ENCODE measurements at regions not wholly inside any gene's neighbourhood (a gene's known extent, or its start where the extent isn't known, plus 50 kb on each side); places are given as distances from the start of the nearest gene placed in this dataset.

GRCh38 chr20:6680854-6681253 lies 86.6 kb upstream of the BMP2 start:
- POLR2A ChIA-PET, result no interaction called here
- H3K9me2 ChIP-seq (ENCODE audit: insufficient read depth), result no peaks in the 10 kb centered on the region
- RAD21 ChIA-PET (ENCODE audit: low non-redundant PET in 1 of 2, low total read pairs in 2 of 2, uncharacterized antibody in 2 of 2, unreplicated experiment in 2 of 2), result no interaction called here
- no peak overlapping the region for H3K27ac ChIP-seq (ENCODE audit: low read depth, low read length)
- CTCF ChIA-PET, result no interaction called here
- peaks cover 0 to 21% of the 10 kb centered on the region in 2 experiments; a peak in 1 of 4 replicates for H3K9me3 ChIP-seq (ENCODE audit: control insufficient read depth in 1 of 2, insufficient read depth in 1 of 2, low read depth in 1 of 2, low read length in 2 of 2)
- intact Hi-C loops (cut with micrococcal nuclease), result no loop called here
- no peaks in the 10 kb centered on the region for H3K27me3 ChIP-seq (ENCODE audit: insufficient read depth, low read length)
- H3K4me3 ChIP-seq (replicated peaks in 1 of 2; ENCODE audit: low read depth in 1 of 2, low read length in 2 of 2), result no peak overlapping the region
- H3K9ac ChIP-seq (ENCODE audit: low read length), result no peak overlapping the region
- DNase-seq (ENCODE audit: low read depth, low spot score), result no peak
- ATAC-seq, result no peak
- H3K79me2 ChIP-seq (ENCODE audit: insufficient read depth, low read length), result no peaks in the 10 kb centered on the region
- no peak overlapping the region for H3K4me2 ChIP-seq (ENCODE audit: low read length)
- H3K36me3 ChIP-seq (ENCODE audit: control insufficient read depth in 1 of 2, insufficient read depth in 2 of 2, low read length in 2 of 2), result no peaks in the 10 kb centered on the region
- no TSS peak for BruUV-seq (replicated peaks)
- H2AFZ ChIP-seq (ENCODE audit: low read depth, low read length, poor library complexity, severe bottlenecking), result no peak overlapping the region
- H4K20me1 ChIP-seq (ENCODE audit: insufficient read depth), result no peaks in the 10 kb centered on the region
- TF ChIP-seq JUND (IDR thresholded peaks at IDR 0.05) (no peak), YY1 (IDR thresholded peaks at IDR 0.05; ENCODE audit: extremely low read depth, insufficient replicate concordance, low read depth, low read length) (no peak), ATF3 (IDR thresholded peaks at IDR 0.05) (no peak), SRF (IDR thresholded peaks at IDR 0.05; ENCODE audit: low read depth) (no peak), POLR2A (IDR thresholded peaks at IDR 0.05; ENCODE audit: borderline replicate concordance, extremely low read depth, insufficient read depth, insufficient read length) (no peak), SP1 (IDR thresholded peaks at IDR 0.05; ENCODE audit: low read depth) (no peak)
- no peaks in the 10 kb centered on the region for H3K4me1 ChIP-seq (ENCODE audit: control insufficient read depth in 1 of 2, insufficient read depth in 2 of 2, low read length in 2 of 2)

- no peaks in the 10 kb centered on the region for H3K36me3 ChIP-seq (ENCODE audit: control insufficient read depth in 1 of 2, insufficient read depth in 2 of 2, low read length in 2 of 2)
- H3K9me2 ChIP-seq (ENCODE audit: insufficient read depth), result no peaks in the 10 kb centered on the region
- H3K27ac ChIP-seq (ENCODE audit: low read depth, low read length), result no peak overlapping the region
- H3K4me3 ChIP-seq (replicated peaks in 1 of 2; ENCODE audit: low read depth in 1 of 2, low read length in 2 of 2), result no peak overlapping the region
- ATAC-seq, result no peak
- ChIA-PET POLR2A (no interaction called here), CTCF (no interaction called here), RAD21 (ENCODE audit: low non-redundant PET in 1 of 2, low total read pairs in 2 of 2, uncharacterized antibody in 2 of 2, unreplicated experiment in 2 of 2) (no interaction called here)
- BruUV-seq (replicated peaks), result no TSS peak
- no peaks in the 10 kb centered on the region for H3K27me3 ChIP-seq (ENCODE audit: insufficient read depth, low read length)
- no peaks in the 10 kb centered on the region for H4K20me1 ChIP-seq (ENCODE audit: insufficient read depth)
- H2AFZ ChIP-seq (ENCODE audit: low read depth, low read length, poor library complexity, severe bottlenecking), result no peak overlapping the region
- H3K9ac ChIP-seq (ENCODE audit: low read length), result no peak overlapping the region
- H3K4me2 ChIP-seq (ENCODE audit: low read length), result no peak overlapping the region
- H3K9me3 ChIP-seq (ENCODE audit: control insufficient read depth in 1 of 2, insufficient read depth in 1 of 2, low read depth in 1 of 2, low read length in 2 of 2), result peaks cover 0 to 21% of the 10 kb centered on the region in 2 experiments; a peak in 1 of 4 replicates
- no peaks in the 10 kb centered on the region for H3K79me2 ChIP-seq (ENCODE audit: insufficient read depth, low read length)
- H3K4me1 ChIP-seq (ENCODE audit: control insufficient read depth in 1 of 2, insufficient read depth in 2 of 2, low read length in 2 of 2), result no peaks in the 10 kb centered on the region
- intact Hi-C loops (cut with micrococcal nuclease), result no loop called here
- no peak for DNase-seq (ENCODE audit: low read depth, low spot score)
- no peak for TF ChIP-seq REST (IDR thresholded peaks at IDR 0.05; ENCODE audit: low read depth)
- TF ChIP-seq ZFX (IDR thresholded peaks at IDR 0.05), result no peak
- no peak for TF ChIP-seq EZH2 (IDR thresholded peaks at IDR 0.05)
- TF ChIP-seq POLR2AphosphoS5 (IDR thresholded peaks at IDR 0.05; ENCODE audit: low read depth, low read length), result no peak
- TF ChIP-seq TCF7L2 (IDR thresholded peaks at IDR 0.05; ENCODE audit: borderline replicate concordance, extremely low read depth, insufficient read depth, insufficient read length), result no peak
- TF ChIP-seq JUND (IDR thresholded peaks at IDR 0.05), result no peak
- no peak for TF ChIP-seq RAD21 (IDR thresholded peaks at IDR 0.05; ENCODE audit: low read depth)
- no peak for TF ChIP-seq POLR2A (IDR thresholded peaks at IDR 0.05; ENCODE audit: borderline replicate concordance, extremely low read depth, insufficient read depth, insufficient read length)
- TF ChIP-seq ELF1 (IDR thresholded peaks at IDR 0.05; ENCODE audit: borderline replicate concordance, low read depth), result no peak
- no peak for TF ChIP-seq ATF3 (IDR thresholded peaks at IDR 0.05)
- TF ChIP-seq MAX (IDR thresholded peaks at IDR 0.05), result no peak
- TF ChIP-seq ZBTB33 (IDR thresholded peaks at IDR 0.05; ENCODE audit: extremely low read depth, insufficient replicate concordance, low read length), result no peak
These were observed 87.0 kb upstream of the BMP2 start for GRCh38 chr20:6680441-6680840.

Measured in HCT116 (cell line).